Calu3 (cell line): ENCODE measurements at regions not wholly inside any gene's neighbourhood (a gene's known extent, or its start where the extent isn't known, plus 50 kb on each side); places are given as distances from the start of the nearest gene placed in this dataset.

Experiments used
- BruUV-seq: library from RNA; stranded (reverse); fragments of 400-500 nt; replicated peaks from 2 replicates; lab custom pipeline; 2021; lab: Mats Ljungman, UMichigan
- CTCF ChIA-PET: fragments of 300-600 bp; sonication (Branson Sonifier 250); formaldehyde crosslinking; loops from one replicate; lab custom pipeline; 2022; ENCODE audit warnings: antibody characterized with exemption; lab: Charles Lee
- DNase-seq: peaks from one replicate; pipeline ENCODE4 v3.0.0; 2022
- H3K27ac Mint-ChIP-seq: one replicate; pipeline ENCODE4 v1.8.0; 2022; ENCODE audit warnings: mixed read lengths; ENCODE audit not compliant: unreplicated experiment
- H3K27me3 Mint-ChIP-seq: one replicate; pipeline ENCODE4 v1.8.0; 2022; ENCODE audit warnings: mixed read lengths; ENCODE audit not compliant: unreplicated experiment
- H3K36me3 Mint-ChIP-seq: one replicate; pipeline ENCODE4 v1.8.0; 2022; ENCODE audit warnings: mild to moderate bottlenecking, moderate library complexity, mixed read lengths; ENCODE audit not compliant: insufficient read depth, unreplicated experiment
- H3K4me1 Mint-ChIP-seq: one replicate; pipeline ENCODE4 v1.8.0; 2022; ENCODE audit warnings: mild to moderate bottlenecking, low read depth, mixed read lengths; ENCODE audit not compliant: unreplicated experiment
- H3K4me3 Mint-ChIP-seq: one replicate; pipeline ENCODE4 v1.8.0; 2022; ENCODE audit warnings: mild to moderate bottlenecking, low read depth, moderate library complexity, mixed read lengths; ENCODE audit not compliant: unreplicated experiment
- H3K9me3 Mint-ChIP-seq: one replicate; pipeline ENCODE4 v1.8.0; 2022; ENCODE audit warnings: low read depth, mixed read lengths; ENCODE audit not compliant: unreplicated experiment
- intact Hi-C: fragments of 100-400 bp; cut with micrococcal nuclease; formaldehyde crosslinking; loops from one replicate; pipeline ENCODE4 v1.10.0; 2022; ENCODE audit not compliant: unreplicated experiment
- TF ChIP-seq, protein P1 (sequence below): fragments of 200-600 bp; IDR thresholded peaks from one replicate; pipeline ENCODE4 v1.8.0; 2022; ENCODE audit warnings: antibody characterized with exemption; ENCODE audit not compliant: unreplicated experiment

DNA sequence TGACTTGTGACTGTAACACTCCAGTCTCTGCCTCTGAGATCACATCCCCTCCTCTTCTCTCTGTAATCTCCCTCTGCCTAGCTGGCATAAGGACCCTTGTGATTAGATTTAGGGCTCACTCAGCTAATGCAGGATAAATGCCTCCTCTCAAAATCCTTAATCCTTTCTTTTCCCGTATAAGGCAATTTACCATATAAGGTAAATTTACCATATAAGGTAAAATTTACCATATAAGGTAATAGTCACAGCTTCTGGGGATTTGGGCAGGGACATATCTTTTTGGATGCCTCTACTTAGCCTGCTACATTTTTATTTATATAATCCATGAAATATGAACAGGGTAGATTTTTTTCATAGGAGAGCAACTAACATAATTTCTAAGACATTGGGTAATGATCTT is 318.0 kb upstream of the PUM3 start:
- BruUV-seq = no TSS peak
- TF ChIP-seq, protein P1, sequence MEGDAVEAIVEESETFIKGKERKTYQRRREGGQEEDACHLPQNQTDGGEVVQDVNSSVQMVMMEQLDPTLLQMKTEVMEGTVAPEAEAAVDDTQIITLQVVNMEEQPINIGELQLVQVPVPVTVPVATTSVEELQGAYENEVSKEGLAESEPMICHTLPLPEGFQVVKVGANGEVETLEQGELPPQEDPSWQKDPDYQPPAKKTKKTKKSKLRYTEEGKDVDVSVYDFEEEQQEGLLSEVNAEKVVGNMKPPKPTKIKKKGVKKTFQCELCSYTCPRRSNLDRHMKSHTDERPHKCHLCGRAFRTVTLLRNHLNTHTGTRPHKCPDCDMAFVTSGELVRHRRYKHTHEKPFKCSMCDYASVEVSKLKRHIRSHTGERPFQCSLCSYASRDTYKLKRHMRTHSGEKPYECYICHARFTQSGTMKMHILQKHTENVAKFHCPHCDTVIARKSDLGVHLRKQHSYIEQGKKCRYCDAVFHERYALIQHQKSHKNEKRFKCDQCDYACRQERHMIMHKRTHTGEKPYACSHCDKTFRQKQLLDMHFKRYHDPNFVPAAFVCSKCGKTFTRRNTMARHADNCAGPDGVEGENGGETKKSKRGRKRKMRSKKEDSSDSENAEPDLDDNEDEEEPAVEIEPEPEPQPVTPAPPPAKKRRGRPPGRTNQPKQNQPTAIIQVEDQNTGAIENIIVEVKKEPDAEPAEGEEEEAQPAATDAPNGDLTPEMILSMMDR = no peak
- intact Hi-C loops = no loop called here
- peaks cover 44% of the 10 kb centered on the region for H3K27me3 Mint-ChIP-seq
- no peak for DNase-seq
- H3K4me3 Mint-ChIP-seq = no peak overlapping the region
- H3K9me3 Mint-ChIP-seq = no peaks in the 10 kb centered on the region
- no peak overlapping the region for H3K27ac Mint-ChIP-seq
- CTCF ChIA-PET = no interaction called here
- no peaks in the 10 kb centered on the region for H3K36me3 Mint-ChIP-seq
- H3K4me1 Mint-ChIP-seq = no peaks in the 10 kb centered on the region

DNA sequence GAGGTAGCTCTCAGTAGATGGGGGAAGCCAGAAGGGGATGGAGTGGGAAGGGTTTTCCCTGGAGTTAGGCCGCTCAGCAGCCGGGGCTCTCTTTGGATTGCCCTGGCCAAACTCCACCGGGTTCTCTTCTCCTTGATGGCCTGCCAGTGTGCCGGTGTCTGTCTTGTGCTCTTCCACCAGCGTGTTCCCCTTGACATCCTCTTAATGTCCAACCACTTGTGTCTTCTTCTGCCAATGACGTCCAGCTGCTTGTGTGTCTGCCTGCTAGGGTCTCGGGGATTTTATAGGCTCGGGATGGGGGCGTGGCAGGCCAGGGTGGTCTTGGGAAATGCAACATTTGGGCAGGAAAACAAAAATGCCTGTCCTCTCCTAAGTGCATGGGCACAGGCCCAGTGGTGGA is 313.1 kb upstream of the PUM3 start:
- TF ChIP-seq, protein P1 = no peak
- intact Hi-C loops = no loop called here
- Mint-ChIP-seq H3K4me3 (no peak overlapping the region), H3K9me3 (no peaks in the 10 kb centered on the region), H3K27ac (no peak overlapping the region), H3K36me3 (no peaks in the 10 kb centered on the region), H3K4me1 (no peaks in the 10 kb centered on the region), H3K27me3 (peaks cover 39% of the 10 kb centered on the region)
- CTCF ChIA-PET = no interaction called here
- DNase-seq = no peak
- BruUV-seq = no TSS peak

DNA sequence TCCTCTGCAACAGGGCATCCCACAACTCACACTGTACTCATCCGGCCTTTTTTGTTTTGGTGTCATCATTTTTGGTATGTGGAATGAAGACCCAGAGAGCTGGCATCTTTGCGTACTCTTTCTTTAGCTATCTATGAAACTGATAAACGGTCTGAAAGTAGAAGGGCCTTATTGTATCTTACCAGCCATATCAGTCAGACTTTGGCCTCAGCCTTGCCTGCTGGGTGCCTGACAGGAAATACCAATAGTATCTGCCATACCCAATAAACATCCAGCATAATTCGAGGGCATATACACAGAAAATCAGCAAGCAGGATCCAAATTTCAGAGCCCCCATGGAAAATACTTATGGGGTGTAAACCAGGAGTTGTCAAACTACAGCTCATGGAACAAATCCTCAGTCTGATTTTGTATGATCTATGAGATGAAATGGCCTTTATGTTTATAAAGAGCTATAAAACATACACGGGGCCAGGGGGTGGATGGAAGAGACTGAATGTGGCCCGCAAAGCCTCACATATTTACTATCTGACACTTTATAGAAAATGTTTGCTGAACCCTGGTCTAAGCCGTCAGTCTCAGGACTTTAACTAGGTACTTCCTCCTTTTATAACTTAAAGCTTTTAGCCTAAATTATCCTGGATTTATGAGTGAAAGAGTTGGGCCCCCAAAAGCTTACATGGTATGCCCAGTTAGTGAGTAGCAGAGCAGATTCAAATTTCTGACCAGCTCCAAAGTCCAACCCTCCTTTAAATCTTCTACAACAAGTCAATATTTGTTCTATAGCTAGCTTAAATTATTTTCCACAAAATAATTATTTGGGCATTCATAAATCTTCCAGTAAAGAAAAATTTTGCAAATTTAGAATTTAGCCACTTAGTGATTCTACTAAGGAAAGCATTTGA is 308.0 kb upstream of the PUM3 start:
- Mint-ChIP-seq H3K4me1 (no peaks in the 10 kb centered on the region), H3K27ac (no peak overlapping the region), H3K27me3 (peaks cover 50% of the 10 kb centered on the region), H3K36me3 (no peaks in the 10 kb centered on the region), H3K4me3 (no peak overlapping the region), H3K9me3 (no peaks in the 10 kb centered on the region)
- TF ChIP-seq, protein P1 = no peak
- no TSS peak for BruUV-seq
- intact Hi-C loops = no loop called here
- CTCF ChIA-PET = interaction anchor here (0.7 kb wide), 1 partner anchor 30 kb away, joined by 4 read pairs; no protein-coding TSS in a partner anchor
- DNase-seq = no peak

DNA sequence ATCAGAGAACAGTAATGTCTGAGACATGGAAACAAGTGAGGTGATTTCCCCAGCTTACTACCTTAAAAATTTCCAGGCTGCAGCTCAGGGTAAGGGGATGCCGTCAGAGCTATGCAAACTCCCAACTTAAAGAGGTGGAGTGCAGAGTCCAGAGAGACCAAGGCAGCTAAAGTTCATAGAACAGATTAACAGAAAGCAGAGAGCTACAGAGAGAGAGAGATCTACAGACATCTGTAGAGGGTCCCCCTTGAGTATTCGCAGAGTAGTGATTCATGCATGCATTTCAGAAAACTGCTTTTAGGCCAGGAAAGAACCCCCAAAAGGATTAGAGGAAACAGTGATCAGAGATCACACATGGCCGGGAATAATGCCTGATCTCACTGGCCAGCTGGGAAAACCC is 306.2 kb upstream of the PUM3 start:
- H3K27ac Mint-ChIP-seq = no peak overlapping the region
- no peak overlapping the region for H3K4me3 Mint-ChIP-seq
- no TSS peak for BruUV-seq
- DNase-seq = no peak
- H3K4me1 Mint-ChIP-seq = no peaks in the 10 kb centered on the region
- intact Hi-C loops = no loop called here
- CTCF ChIA-PET = no interaction called here
- TF ChIP-seq, protein P1 = no peak
- no peaks in the 10 kb centered on the region for H3K9me3 Mint-ChIP-seq
- peaks cover 50% of the 10 kb centered on the region for H3K27me3 Mint-ChIP-seq
- H3K36me3 Mint-ChIP-seq = no peaks in the 10 kb centered on the region
